Erythroblast (primary cell): ENCODE measurements at regions not wholly inside any gene's neighbourhood (a gene's known extent, or its start where the extent isn't known, plus 50 kb on each side); places are given as distances from the start of the nearest gene placed in this dataset.

ENCODE experiments used
- DNase-seq, 2 experiments: peaks; one replicate each; lab custom pipeline; 2025; lab: John Stamatoyannopoulos, UW
- GATA1 ChIP-seq: IDR thresholded peaks from 2 replicates; pipeline ENCODE4 v1.6.1; 2011; ENCODE audit warnings: low read depth, mild to moderate bottlenecking, control low read depth, low read length, moderate library complexity
- POLR2A ChIP-seq: IDR thresholded peaks from 2 replicates; pipeline ENCODE4 v1.6.1; 2011; ENCODE audit warnings: mild to moderate bottlenecking, low read length

GRCh38 chrX:22325096-22325495, 52.4 kb downstream of the CBLL2 start:
- no peak for DNase-seq
- TF ChIP-seq GATA1 (no peak), POLR2A (no peak)

- TF ChIP-seq GATA1 (no peak), POLR2A (no peak)
- DNase-seq: no peak
These were observed 57.1 kb downstream of the CBLL2 start for GRCh38 chrX:22329783-22330182.

GRCh38 chrX:22338740-22339139, 66.0 kb downstream of the CBLL2 start:
- no peak for DNase-seq
- no peak for TF ChIP-seq GATA1

DNA sequence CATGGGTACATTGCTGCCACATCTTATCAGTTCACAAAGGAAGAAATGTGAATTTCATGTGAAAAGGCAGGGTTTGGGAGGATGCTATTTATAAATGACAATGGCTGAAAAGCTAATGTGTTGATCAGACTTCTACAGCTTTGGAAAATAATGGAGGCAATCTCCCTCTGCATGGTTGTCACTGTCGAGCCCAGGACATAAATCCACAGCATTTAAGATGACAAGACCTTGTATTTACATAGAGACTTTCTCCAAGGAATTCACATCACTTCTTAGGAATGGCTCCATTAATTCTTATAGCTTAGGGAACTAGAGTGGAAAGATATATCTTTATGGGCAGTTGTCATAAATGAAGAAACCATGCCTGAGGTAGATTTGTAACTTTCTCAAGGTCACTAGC, 66.7 kb downstream of the CBLL2 start:
- no peak for DNase-seq
- TF ChIP-seq GATA1 (no peak), POLR2A (no peak)

DNA sequence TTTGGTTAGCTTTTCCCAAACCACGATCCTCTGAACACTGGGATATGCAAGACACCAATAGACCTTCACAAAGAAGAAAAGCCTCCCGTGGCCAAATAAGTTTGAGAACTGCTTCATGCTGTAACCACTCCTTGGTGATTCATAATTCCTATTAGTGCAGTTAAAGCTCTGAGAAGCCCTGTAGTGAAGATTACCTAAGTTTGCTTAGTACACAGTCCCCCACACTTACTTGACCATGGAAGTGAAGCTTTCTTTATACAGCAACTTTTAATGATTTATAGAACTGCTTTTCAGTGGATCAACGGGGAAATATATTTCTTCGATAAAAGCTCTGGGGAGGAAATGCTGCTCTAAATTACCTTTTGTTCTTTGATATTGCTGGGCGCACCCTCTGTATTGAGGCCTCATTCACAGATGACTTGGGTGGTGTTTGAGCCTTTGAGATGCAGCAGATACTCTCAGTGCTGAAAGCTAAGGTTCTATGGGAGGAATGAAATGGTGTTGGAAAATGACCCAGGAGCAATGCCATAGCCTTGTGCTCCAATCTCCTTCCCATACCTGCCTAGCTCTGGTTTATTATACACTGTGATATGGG, 67.4 kb downstream of the CBLL2 start:
- no peak for DNase-seq
- no peak for TF ChIP-seq GATA1
- TF ChIP-seq POLR2A: no peak

- TF ChIP-seq POLR2A (no peak), GATA1 (no peak)
- DNase-seq: no peak
These were observed 70.5 kb downstream of the CBLL2 start for GRCh38 chrX:22343192-22343591.

DNA sequence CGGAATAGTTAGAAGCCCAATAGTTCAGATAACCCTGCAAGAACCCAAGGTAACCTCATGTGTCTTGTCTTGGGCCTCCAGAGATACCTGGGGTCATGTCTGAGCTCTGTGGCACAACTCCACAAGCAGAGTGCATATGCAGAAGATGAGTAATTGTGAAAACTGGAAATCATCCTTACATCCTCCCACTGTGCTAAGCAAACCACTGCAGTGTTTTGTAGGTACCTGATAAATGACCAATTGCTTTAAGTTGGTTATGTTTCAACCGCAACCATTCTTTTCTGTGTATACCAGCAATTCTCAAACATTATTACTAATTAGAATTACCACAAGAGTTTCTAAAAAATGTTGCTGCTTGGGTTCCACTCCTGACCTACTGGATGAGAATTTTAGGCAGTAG, 73.2 kb downstream of the CBLL2 start:
- TF ChIP-seq GATA1 (no peak), POLR2A (no peak)
- DNase-seq: no peak

DNA sequence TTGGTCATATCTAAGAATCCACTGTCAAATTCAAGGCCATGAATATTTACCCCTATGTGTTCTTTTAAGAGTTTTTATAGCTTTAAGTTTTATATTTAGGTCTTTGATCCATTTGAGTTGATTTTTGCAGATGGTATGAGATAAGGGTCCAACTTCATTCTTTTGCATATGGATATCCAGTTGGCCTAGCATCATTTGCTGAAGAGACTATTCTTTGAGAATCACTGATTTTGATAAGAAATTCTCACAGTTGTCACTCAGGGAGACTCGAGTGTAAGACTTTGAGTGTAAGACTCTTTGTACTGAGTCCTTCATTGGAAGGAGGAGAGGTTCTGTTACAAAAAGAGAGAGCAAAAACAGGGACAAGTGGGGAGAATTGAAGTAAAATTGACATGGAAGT, 74.8 kb downstream of the CBLL2 start:
- no peak for DNase-seq
- TF ChIP-seq GATA1 (no peak), POLR2A (no peak)

- TF ChIP-seq GATA1 (no peak), POLR2A (no peak)
These were observed 76.4 kb downstream of the CBLL2 start for GRCh38 chrX:22349116-22349515.

DNA sequence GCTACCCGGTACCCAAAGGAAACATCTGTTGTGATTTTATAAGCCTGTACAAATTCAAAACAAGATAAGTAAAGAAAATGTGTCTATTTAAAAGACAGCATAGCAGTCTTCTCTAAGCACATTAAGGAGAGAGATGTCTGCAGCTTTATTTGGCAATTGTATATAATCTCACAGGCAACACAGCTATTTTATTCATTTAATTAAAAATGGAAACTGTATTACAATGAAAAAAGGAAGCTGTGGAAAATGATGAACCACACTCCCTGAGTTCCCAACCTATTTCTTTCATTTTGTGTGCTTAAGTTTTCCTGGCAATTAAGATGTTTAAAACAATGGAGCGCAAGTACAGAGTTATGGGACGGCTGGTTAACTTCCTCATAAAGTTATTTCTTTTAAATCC, 78.4 kb downstream of the CBLL2 start:
- TF ChIP-seq POLR2A (no peak), GATA1 (no peak)
- no peak for DNase-seq

More at GRCh38 chrX:22349116-22349515, 76.4 kb downstream of the CBLL2 start:
- no peak for DNase-seq

DNA sequence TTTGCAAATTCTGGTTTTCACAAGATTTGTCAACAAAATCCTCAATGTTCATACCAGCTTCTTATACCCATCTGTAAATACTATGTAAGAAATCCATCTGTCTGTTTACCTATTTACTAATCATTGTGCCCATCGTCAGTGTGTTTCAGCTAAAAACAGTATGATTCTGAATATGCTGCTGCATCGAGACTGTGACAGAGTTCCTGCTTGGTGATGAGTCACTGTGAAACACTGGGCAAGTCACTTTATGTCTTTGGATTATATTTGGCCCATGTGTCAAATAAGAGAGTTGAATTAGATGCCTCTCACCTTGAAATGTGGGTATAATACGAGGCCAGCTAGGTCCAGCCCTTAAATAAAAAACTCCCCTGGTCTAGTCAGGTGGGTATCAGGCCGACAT, 79.3 kb downstream of the CBLL2 start:
- TF ChIP-seq POLR2A (no peak), GATA1 (no peak)
- no peak for DNase-seq

GRCh38 chrX:22357621-22358020, 84.9 kb downstream of the CBLL2 start:
- DNase-seq: no peak
- TF ChIP-seq GATA1 (no peak), POLR2A (no peak)

DNA sequence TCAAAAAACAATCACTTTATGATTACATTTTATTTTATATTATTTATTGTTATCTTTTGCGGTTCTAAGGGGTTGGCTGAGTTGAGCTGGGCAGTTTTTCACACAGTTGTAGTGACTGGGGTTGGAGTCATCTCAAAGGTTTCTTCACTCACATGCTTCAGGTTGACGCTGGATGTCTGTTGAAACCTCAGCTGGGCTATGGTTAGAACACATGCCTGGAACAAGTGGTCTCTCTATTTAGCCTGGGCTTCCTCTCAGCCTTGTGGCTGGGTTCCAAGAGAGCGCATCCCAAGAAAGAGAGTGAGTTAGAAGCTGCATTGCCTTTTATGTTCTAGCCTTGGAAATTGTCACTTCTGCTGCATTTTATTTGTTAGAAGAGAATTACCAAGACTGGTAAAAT, 87.4 kb downstream of the CBLL2 start:
- DNase-seq: no peak

DNA sequence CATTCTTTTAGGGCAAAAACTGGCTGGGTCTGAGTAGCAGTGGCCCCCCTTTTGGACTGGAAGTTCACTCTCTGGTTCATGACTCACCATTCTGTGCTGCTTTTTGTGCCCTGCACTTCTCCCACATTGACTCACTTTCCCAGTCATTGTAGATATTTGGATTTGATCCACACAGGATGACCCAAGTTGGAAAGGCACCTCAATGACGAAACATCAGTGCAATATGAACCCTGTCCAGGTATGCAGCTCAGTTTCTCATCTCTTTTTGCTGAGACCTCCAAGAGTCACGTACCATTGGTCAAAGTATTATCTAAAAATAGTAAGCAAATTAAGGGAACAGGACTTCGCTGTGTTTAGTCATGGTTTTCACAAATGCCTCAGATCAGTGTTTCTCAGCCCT, 92.7 kb downstream of the CBLL2 start:
- DNase-seq: no peak
- TF ChIP-seq GATA1: no peak
- no peak for TF ChIP-seq POLR2A

More for the DNA sequence above, 87.4 kb downstream of the CBLL2 start:
- TF ChIP-seq POLR2A (no peak), GATA1 (no peak)

DNA sequence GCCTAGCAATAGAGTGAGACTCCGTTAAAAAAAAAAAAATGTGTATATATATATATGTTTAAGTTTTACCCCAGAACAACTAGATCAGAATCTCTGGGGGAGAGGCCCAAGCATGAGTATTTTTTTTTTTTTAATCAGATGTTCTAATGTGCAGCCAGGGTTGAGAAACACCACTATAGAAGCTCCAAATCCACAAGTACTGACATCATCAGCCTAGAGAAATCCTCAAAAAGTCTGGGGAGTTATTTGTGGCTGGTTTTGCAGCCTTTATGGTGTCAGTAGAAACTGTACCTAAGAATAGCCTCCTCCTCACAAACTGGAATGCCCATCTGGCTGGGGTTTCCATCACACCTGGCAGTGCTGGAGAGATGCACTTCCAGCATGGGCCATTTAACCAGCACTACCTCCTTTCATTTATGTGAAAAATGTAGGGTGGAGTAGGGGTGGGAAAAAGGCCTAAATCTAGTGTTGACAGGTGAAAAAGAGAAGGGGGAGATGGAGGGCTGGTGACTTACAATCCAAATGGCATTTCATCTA, 93.5 kb downstream of the CBLL2 start:
- TF ChIP-seq GATA1 (no peak), POLR2A (no peak)
- no peak for DNase-seq
